ENCODE measurements at regions not wholly inside any gene's neighbourhood (a gene's known extent, or its start where the extent isn't known, plus 50 kb on each side); places are given as distances from the start of the nearest gene placed in this dataset.

DNA sequence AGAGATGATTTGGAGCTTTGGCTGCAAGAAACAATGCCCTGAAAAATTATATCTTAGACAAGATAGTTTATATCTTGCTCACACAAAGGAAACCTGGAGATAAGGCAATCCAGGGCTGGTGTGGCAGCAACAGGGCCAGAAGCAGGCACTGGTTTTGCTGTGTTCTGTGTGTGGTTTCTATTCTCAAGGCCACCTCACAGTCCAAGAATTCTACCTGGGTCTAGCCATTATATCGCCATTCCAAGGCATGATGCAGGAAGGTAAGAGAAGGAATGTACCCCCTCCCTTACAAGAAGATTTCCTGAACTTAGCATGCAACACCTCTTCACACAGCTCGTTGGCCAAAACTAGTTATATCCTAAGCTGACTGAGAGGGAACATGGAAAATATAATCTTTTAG, 74.5 kb upstream of the MEGF10 start:
- TF ChIP-seq, protein P1, sequence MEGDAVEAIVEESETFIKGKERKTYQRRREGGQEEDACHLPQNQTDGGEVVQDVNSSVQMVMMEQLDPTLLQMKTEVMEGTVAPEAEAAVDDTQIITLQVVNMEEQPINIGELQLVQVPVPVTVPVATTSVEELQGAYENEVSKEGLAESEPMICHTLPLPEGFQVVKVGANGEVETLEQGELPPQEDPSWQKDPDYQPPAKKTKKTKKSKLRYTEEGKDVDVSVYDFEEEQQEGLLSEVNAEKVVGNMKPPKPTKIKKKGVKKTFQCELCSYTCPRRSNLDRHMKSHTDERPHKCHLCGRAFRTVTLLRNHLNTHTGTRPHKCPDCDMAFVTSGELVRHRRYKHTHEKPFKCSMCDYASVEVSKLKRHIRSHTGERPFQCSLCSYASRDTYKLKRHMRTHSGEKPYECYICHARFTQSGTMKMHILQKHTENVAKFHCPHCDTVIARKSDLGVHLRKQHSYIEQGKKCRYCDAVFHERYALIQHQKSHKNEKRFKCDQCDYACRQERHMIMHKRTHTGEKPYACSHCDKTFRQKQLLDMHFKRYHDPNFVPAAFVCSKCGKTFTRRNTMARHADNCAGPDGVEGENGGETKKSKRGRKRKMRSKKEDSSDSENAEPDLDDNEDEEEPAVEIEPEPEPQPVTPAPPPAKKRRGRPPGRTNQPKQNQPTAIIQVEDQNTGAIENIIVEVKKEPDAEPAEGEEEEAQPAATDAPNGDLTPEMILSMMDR (IDR thresholded peaks at IDR 0.05): no peak
- no peak for TF ChIP-seq POLR2A (IDR thresholded peaks at IDR 0.05)
